Dermis blood vessel endothelial cell (primary cell): ENCODE measurements at regions not wholly inside any gene's neighbourhood (a gene's known extent, or its start where the extent isn't known, plus 50 kb on each side); places are given as distances from the start of the nearest gene placed in this dataset.

Experiments
- DNase-seq: peaks from one replicate; pipeline ENCODE4 v3.0.0; 2010

- DNase-seq, result no peak
Measured at GRCh38 chr7:81529785-81530184, 240.1 kb downstream of the HGF start.

DNA sequence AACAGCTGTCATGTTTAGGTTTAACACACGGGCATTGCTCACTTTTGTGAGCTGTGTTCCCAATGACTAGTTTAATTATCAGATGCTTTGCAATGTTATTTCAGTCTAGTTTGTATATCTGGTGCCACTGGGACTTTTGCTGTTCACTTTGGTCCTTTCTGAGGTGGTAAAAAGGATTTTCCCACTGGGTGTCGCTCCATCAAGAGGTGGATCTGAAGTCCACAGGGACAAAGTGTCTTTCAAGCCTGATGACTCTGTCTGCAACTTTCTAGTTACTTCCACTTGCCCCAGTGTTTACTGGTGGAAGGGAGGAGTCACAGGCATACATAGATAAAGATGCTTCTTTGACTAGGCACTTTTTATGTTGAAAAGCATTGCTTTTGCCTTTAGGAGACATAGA is 242.2 kb downstream of the HGF start:
- no peak for DNase-seq

GRCh38 chr7:81526971-81527370 is 242.9 kb downstream of the HGF start:
- DNase-seq, result no peak

DNA sequence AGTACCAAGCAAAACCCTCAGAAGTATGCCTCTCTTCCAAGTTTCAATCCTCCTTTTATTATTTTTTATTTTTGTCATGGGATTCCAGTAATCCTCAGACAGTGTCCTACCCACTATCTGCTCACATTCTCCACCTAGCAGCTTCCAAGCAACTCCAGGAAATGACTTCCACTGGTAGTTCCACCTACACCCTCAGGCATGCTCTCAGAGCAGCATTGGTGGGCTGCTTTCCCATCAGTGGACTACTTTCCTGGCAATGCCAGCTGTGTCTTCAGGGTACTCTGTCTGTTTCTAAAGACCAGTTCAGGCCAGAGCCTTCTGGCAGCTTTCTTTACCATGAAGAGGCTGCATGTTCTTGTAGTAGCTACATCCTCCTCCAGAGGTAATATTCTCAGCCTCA is 244.0 kb downstream of the HGF start:
- DNase-seq, result no peak

GRCh38 chr7:81519886-81520285 is 250.0 kb downstream of the HGF start:
- DNase-seq, result no peak

- DNase-seq, result peak; percentile 29
Measured at GRCh38 chr7:81516898-81517297, 252.9 kb downstream of the HGF start.

- DNase-seq, result no peak
Measured at GRCh38 chr7:81515009-81515408, 254.8 kb downstream of the HGF start.

DNA sequence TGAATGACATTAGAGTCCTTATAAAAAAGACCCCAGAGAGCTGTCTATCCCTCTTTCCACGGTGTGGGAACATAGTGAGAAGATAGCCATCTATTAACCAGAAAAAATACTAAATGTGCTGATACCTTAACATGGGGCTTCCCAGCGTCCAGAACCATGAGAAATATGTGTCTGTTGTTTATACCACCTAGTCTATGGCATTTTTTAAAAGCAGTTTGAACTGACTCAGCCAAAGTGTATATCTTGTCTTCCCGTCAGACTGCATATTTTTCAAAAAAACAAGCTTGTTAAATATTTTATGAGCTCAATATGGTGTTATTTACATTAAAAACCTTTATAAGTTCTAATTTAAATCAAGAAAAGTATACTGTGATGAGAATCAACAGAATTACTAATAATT is 255.3 kb downstream of the HGF start:
- no peak for DNase-seq

DNA sequence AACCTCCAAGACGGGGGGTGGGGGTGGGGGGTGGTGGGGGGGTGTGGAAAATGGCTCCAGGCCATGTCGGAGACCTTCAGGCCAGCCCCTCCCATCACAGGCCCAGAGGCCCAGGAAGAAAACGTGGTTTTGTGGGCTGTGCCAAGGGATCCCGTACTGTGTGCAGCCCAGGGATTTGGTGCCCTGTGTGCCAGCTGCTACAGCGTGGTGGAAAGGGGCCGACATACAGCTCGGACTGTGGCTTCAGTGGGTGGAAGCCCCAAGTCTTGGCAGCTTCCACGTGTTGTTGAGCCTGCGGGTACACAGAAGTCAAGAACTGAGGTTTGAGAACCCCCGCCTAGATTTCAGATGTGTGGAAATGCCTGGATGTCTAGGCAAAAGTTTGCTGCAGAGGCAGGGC is 259.7 kb downstream of the HGF start:
- DNase-seq, result no peak

- no peak for DNase-seq
Measured at GRCh38 chr7:81507221-81507620, 262.6 kb downstream of the HGF start.

GRCh38 chr7:81506609-81507008 is 263.2 kb downstream of the HGF start:
- no peak for DNase-seq

DNA sequence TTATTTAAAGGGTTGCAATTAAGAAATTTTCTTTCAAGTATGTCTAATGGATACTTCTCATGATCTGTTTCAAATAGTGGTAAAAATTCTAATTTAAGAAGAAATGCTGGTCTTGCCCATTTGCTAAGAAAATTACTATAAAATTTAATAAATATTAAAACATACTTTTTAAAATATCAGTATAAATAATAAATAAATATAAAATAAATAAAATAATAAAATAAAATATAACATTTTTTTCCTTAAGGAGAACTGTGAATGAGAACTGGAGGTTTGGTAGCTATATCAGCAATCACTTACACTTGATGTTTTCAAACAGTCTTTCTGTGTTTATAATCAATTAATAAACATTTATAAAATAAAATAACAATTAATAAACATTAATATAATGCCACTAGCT is 266.1 kb downstream of the HGF start:
- no peak for DNase-seq

- no peak for DNase-seq
Measured at GRCh38 chr7:81503336-81503735, 266.5 kb downstream of the HGF start.

- DNase-seq, result peak; percentile 61
Measured at GRCh38 chr7:81501220-81501619, 268.6 kb downstream of the HGF start.

- no peak for DNase-seq
Measured at GRCh38 chr7:81500631-81501030, 269.2 kb downstream of the HGF start.

GRCh38 chr7:81499262-81500116 is 270.4 kb downstream of the HGF start:
- DNase-seq, result peak; percentile 94

DNA sequence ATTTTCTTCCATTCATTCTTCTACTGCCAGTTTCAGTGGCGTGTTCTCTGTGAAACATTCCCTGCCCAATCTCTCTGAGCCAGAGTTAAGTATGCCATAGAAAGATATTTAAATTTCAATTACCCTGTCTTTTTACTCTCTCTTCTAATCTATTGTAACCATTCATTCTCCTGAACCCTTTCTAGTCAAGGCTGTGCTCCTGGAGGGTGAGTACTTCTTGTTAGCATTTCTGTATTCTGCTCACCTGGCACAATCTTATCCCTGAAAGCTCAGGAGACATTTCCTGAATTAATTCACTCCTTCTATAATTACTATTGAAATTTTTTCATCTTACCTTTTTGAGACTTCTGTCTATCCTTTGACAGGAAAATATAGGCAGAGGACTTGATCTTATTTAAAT is 271.7 kb downstream of the HGF start:
- DNase-seq, result no peak

GRCh38 chr7:81492910-81493309 is 276.9 kb downstream of the HGF start:
- no peak for DNase-seq

GRCh38 chr7:81492240-81492639 is 277.6 kb downstream of the HGF start:
- no peak for DNase-seq

DNA sequence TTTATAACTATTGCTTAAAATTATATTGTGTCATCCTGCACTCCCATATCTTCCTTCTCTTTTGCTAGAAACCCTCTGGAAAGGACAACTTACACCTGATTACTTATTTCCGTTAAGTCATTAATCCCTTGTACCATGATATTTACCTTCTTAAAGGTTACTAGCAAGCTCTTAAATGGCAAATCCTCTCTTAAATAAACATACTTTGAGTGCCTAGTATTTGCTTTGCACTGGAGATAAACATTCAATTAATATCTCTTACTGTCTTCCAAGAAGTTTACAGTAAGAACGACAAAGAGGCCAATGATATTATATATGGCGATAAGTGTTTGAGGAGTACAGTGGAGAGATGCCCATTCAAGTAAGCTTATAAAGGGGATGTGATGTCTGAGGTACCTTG is 278.3 kb downstream of the HGF start:
- DNase-seq, result no peak

DNA sequence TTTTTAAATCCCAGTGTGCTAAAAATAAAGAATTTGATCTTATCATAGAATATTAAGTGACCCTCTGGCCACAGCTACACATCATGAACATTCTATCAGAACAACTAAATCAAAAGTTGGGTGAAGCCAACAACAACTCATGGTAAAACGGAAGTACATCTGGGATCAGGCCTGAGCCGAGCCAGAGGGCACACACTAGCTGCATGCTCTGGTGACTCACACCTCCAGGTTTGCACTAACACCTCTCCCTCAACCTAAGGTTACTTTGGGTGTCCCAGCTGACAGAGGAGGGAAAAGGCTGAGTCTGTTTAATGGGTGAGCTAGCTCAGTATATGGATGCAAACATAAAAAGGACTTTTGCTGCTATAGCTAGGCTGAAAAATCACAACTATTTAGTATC is 281.6 kb downstream of the HGF start:
- no peak for DNase-seq

DNA sequence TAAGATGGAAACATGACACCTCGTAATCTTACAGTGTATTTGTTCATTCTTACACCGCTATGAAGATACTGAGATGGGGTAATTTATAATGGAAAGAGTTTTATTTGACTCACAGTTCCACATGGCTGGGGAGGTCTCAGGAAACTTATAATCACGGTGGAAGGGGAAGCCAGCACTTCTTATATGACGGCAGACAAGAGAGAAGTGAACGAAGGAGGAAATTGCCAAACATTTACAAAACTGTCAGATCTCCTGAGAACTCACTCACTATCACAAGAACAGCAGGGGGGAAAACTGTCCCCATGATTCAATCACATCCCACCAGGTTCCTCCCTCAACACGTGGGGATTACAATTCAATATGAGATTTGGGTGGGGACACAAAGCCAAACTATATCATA is 282.3 kb downstream of the HGF start:
- no peak for DNase-seq

- peak; percentile 84 for DNase-seq
Measured at GRCh38 chr7:81484261-81484660, 285.6 kb downstream of the HGF start.

GRCh38 chr7:81482600-81483186 is 287.2 kb downstream of the HGF start:
- DNase-seq, result peak; percentile 61

- DNase-seq, result no peak
Measured at GRCh38 chr7:81478664-81479063, 291.2 kb downstream of the HGF start.
